ENCODE measurements at regions not wholly inside any gene's neighbourhood (a gene's known extent, or its start where the extent isn't known, plus 50 kb on each side); places are given as distances from the start of the nearest gene placed in this dataset.
A peak's percentile ranks its signal among the peaks of the same experiment; 100 is the strongest.

GRCh38 chr10:118481871-118482270 lies 113.6 kb downstream of the PRLHR start:
- TF ChIP-seq, protein P1, sequence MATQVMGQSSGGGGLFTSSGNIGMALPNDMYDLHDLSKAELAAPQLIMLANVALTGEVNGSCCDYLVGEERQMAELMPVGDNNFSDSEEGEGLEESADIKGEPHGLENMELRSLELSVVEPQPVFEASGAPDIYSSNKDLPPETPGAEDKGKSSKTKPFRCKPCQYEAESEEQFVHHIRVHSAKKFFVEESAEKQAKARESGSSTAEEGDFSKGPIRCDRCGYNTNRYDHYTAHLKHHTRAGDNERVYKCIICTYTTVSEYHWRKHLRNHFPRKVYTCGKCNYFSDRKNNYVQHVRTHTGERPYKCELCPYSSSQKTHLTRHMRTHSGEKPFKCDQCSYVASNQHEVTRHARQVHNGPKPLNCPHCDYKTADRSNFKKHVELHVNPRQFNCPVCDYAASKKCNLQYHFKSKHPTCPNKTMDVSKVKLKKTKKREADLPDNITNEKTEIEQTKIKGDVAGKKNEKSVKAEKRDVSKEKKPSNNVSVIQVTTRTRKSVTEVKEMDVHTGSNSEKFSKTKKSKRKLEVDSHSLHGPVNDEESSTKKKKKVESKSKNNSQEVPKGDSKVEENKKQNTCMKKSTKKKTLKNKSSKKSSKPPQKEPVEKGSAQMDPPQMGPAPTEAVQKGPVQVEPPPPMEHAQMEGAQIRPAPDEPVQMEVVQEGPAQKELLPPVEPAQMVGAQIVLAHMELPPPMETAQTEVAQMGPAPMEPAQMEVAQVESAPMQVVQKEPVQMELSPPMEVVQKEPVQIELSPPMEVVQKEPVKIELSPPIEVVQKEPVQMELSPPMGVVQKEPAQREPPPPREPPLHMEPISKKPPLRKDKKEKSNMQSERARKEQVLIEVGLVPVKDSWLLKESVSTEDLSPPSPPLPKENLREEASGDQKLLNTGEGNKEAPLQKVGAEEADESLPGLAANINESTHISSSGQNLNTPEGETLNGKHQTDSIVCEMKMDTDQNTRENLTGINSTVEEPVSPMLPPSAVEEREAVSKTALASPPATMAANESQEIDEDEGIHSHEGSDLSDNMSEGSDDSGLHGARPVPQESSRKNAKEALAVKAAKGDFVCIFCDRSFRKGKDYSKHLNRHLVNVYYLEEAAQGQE (IDR thresholded peaks at IDR 0.05; ENCODE audit: borderline replicate concordance): no peak
- TF ChIP-seq, protein P1 (CRISPR knock-in tag; IDR thresholded peaks at IDR 0.05; ENCODE audit: low read depth): no peak
- TF ChIP-seq SLC30A9 (CRISPR knock-in tag; IDR thresholded peaks at IDR 0.05) (no peak), CTCF (IDR thresholded peaks at IDR 0.05 in 2 of 3, conservative IDR thresholded peaks at IDR 0.05 in 1 of 3; ENCODE audit: insufficient read depth in 2 of 3, low read depth in 1 of 3, low read length in 3 of 3) (no peak), TSC22D4 (tag; IDR thresholded peaks at IDR 0.05) (no peak), ZNF436 (CRISPR knock-in tag; IDR thresholded peaks at IDR 0.05) (no peak), ZNF23 (CRISPR knock-in tag; IDR thresholded peaks at IDR 0.05) (no peak), CTBP1 (IDR thresholded peaks at IDR 0.05; ENCODE audit: borderline replicate concordance) (no peak), FOSL1 (tag; conservative IDR thresholded peaks at IDR 0.05) (peak; percentile 85), TAF1 (IDR thresholded peaks at IDR 0.05; ENCODE audit: control insufficient read depth, extremely low read depth, insufficient read depth, low read length, severe bottlenecking) (no peak)
- TF ChIP-seq, protein P2, sequence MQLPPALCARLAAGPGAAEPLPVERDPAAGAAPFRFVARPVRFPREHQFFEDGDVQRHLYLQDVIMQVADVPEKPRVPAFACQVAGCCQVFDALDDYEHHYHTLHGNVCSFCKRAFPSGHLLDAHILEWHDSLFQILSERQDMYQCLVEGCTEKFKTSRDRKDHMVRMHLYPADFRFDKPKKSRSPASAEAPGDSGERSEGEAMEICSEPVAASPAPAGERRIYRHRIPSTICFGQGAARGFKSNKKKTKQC (CRISPR knock-in tag; IDR thresholded peaks at IDR 0.05): no peak

Measured in K562 (cell line).